K562 (cell line): ENCODE measurements at regions not wholly inside any gene's neighbourhood (a gene's known extent, or its start where the extent isn't known, plus 50 kb on each side); places are given as distances from the start of the nearest gene placed in this dataset.

Experiments
- C11orf30 ChIP-seq: fragments of 450-650 bp; IDR thresholded peaks from 2 replicates; pipeline ENCODE4 v1.6.1; 2016; ENCODE audit warnings: low read depth, mild to moderate bottlenecking
- CREB1 ChIP-seq, 2 experiments: sonication (generic) in 1 of 2; formaldehyde crosslinking in 1 of 2; IDR thresholded peaks; 2 replicates each; pipeline versions ENCODE4 v1.6.1 to v1.8.0; 2012 to 2022; ENCODE audit warnings: inconsistent platforms in 1 of 2, mild to moderate bottlenecking in 1 of 2, missing genetic modification reagents in 1 of 2, moderate library complexity in 1 of 2
- CSDE1 ChIP-seq, 2 experiments: fragments of 450-650 bp; IDR thresholded peaks; 2 replicates each; pipeline ENCODE4 v1.6.1; 2016; ENCODE audit warnings: mild to moderate bottlenecking in 1 of 2
- FOXA3 ChIP-seq, 2 experiments: fragments of 450-650 bp in 1 of 2; sonication (generic) in 1 of 2; formaldehyde crosslinking; IDR thresholded peaks in 1 of 2; conservative IDR thresholded peaks in 1 of 2; 2 replicates each; pipeline versions ENCODE4 v1.4.0 to v1.8.0; 2020 to 2022; ENCODE audit warnings: mild to moderate bottlenecking in 2 of 2, missing genetic modification reagents in 1 of 2
- FOXJ3 ChIP-seq: sonication (generic); formaldehyde crosslinking; IDR thresholded peaks from 2 replicates; pipeline ENCODE4 v1.4.0; 2020; ENCODE audit warnings: mild to moderate bottlenecking, missing genetic modification reagents
- NCOA4 ChIP-seq: fragments of 450-650 bp; IDR thresholded peaks from 2 replicates; pipeline ENCODE4 v1.6.1; 2018; ENCODE audit warnings: mild to moderate bottlenecking; ENCODE audit not compliant: partially characterized antibody
- NFIX ChIP-seq: fragments of 250-450 bp; sonication (Bioruptor Pico); IDR thresholded peaks from 2 replicates; pipeline ENCODE4 v1.4.0; 2020; ENCODE audit warnings: low read depth, mild to moderate bottlenecking, moderate library complexity
- RBM25 ChIP-seq: fragments of 200-400 bp; formaldehyde crosslinking; IDR thresholded peaks from 2 replicates; pipeline ENCODE4 v1.6.1; 2018; ENCODE audit warnings: low read length, low read depth, moderate library complexity; ENCODE audit not compliant: severe bottlenecking
- RFX7 ChIP-seq: fragments of 250-450 bp; sonication (Bioruptor Pico); IDR thresholded peaks from 2 replicates; pipeline ENCODE4 v1.5.1; 2021; ENCODE audit warnings: mild to moderate bottlenecking
- TBP ChIP-seq: optimal IDR thresholded peaks from 2 replicates; pipeline ENCODE3; 2011; ENCODE audit warnings: low read depth, low read length, improper control_type of control experiment
- ZNF707 ChIP-seq: fragments of 250-450 bp; sonication (Bioruptor Pico); conservative IDR thresholded peaks from 2 replicates; pipeline ENCODE4 v1.8.0; 2022; ENCODE audit warnings: inconsistent platforms, mild to moderate bottlenecking, moderate library complexity
- TF ChIP-seq, protein P1 (sequence below): fragments of 250-450 bp; sonication (Bioruptor Pico); IDR thresholded peaks from 2 replicates; pipeline ENCODE4 v1.5.1; 2021; ENCODE audit warnings: mild to moderate bottlenecking

DNA sequence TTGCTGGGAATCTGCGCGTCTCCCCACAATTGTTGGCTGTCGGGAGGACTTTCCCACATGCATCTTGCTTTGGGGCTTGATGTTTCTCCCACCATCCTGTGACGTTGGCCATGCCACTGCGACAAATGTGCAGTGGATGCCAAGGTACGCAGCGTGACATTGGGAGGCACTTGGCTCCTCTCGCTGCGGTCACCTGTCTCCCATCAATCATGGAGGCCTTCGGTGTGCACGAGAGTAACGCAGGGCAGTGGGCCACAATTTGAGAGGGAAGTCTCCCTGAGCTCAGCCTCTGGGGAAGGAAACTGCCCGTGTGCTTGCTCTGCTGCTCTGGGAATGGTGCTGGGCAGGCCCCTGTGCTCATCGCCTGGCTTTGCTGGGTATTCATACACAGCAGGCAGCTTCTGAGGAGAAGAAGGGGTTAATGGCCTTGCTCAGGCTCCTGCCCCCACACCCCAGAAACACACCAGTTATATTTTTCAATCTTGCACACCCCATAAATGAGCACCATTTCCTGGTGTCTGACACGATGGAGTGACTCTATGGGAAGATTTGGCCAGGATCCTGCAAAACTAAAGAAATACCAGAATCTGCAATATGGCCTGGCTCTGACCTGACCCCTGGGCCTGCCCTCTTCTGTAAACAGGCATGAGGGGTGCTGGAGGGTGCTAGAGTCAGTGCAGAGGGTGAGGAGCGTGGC lies 153.5 kb downstream of the ADAMTS15 start (continued):
- no peak for TF ChIP-seq FOXA3 (CRISPR knock-in tag; conservative IDR thresholded peaks at IDR 0.05 in 1 of 2, IDR thresholded peaks at IDR 0.05 in 1 of 2)
- TF ChIP-seq RBM25, result no peak
- no peak for TF ChIP-seq C11orf30
- TF ChIP-seq ZNF707 (CRISPR knock-in tag), result no peak
- no peak for TF ChIP-seq RFX7
- no peak for TF ChIP-seq NCOA4
- no peak for TF ChIP-seq FOXJ3 (CRISPR knock-in tag)
- TF ChIP-seq CSDE1 (IDR thresholded peaks at IDR 0.05), result no peak
- no peak for TF ChIP-seq CREB1 (IDR thresholded peaks at IDR 0.05)
- no peak for TF ChIP-seq CREB1 (CRISPR knock-in tag; IDR thresholded peaks at IDR 0.05)
- TF ChIP-seq, protein P1, sequence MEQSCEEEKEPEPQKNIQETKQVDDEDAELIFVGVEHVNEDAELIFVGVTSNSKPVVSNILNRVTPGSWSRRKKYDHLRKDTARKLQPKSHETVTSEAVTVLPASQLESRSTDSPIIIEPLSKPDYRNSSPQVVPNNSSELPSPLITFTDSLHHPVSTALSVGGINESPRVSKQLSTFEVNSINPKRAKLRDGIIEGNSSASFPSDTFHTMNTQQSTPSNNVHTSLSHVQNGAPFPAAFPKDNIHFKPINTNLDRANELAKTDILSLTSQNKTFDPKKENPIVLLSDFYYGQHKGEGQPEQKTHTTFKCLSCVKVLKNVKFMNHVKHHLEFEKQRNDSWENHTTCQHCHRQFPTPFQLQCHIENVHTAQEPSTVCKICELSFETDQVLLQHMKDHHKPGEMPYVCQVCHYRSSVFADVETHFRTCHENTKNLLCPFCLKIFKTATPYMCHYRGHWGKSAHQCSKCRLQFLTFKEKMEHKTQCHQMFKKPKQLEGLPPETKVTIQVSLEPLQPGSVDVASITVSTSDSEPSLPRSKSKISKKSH (CRISPR knock-in tag), result no peak
- no peak for TF ChIP-seq NFIX
- no peak for TF ChIP-seq TBP
- TF ChIP-seq, all 486 proteins: peak for 0
